SU-DHL-6 (cell line): ENCODE measurements at regions not wholly inside any gene's neighbourhood (a gene's known extent, or its start where the extent isn't known, plus 50 kb on each side); places are given as distances from the start of the nearest gene placed in this dataset.

Experiments
- H2AFZ ChIP-seq: fragments of 200-600 bp; sonication (generic); 2 replicates; pipeline ENCODE4 v1.6.1; 2014; ENCODE audit warnings: low read depth, mild to moderate bottlenecking, moderate library complexity, mixed read lengths, antibody characterized with exemption, low read length; ENCODE audit not compliant: severe bottlenecking
- H3F3A ChIP-seq: fragments of 200-600 bp; shearing (Covaris generic); 2 replicates; pipeline ENCODE4 v1.6.0; 2016; ENCODE audit warnings: antibody characterized with exemption, mild to moderate bottlenecking; ENCODE audit not compliant: insufficient read depth
- H3K27ac ChIP-seq: fragments of 200-600 bp; sonication (generic); 2 replicates; pipeline ENCODE4 v1.5.1; 2016; ENCODE audit warnings: low read depth, mild to moderate bottlenecking, low read length, moderate library complexity, mixed read lengths
- H3K27me3 ChIP-seq: fragments of 200-600 bp; sonication (generic), shearing (Covaris generic); 2 replicates; pipeline ENCODE4 v1.6.0; 2014; ENCODE audit warnings: mild to moderate bottlenecking, low read length
- H3K36me3 ChIP-seq: fragments of 200-600 bp; sonication (generic); 2 replicates; pipeline ENCODE4 v1.6.1; 2014; ENCODE audit warnings: mild to moderate bottlenecking, low read length, mixed read lengths
- H3K4me2 ChIP-seq: fragments of 300-600, 200-600 bp; shearing (Covaris generic), sonication (generic); 2 replicates; pipeline ENCODE4 v1.6.0; 2014; ENCODE audit warnings: low read length, low read depth, mild to moderate bottlenecking; ENCODE audit not compliant: poor library complexity, severe bottlenecking
- H3K4me3 ChIP-seq: fragments of 200-600 bp; sonication (generic); 2 replicates; pipeline ENCODE4 v1.5.1; 2014; ENCODE audit warnings: antibody characterized with exemption, low read length, mild to moderate bottlenecking, mixed read lengths; ENCODE audit not compliant: insufficient read depth, poor library complexity, severe bottlenecking
- H3K79me2 ChIP-seq: fragments of 200-600 bp; sonication (generic); 2 replicates; pipeline ENCODE4 v1.6.1; 2014; ENCODE audit warnings: mild to moderate bottlenecking, low read length, moderate library complexity; ENCODE audit not compliant: insufficient read depth
- H3K9ac ChIP-seq: fragments of 200-600 bp; sonication (generic); 2 replicates; pipeline ENCODE4 v1.7.0; 2014; ENCODE audit warnings: mild to moderate bottlenecking, low read length
- H3K9me2 ChIP-seq: fragments of 200-600 bp; sonication (generic); replicated peaks from 2 replicates; pipeline ENCODE4 v1.6.1; 2014; ENCODE audit warnings: low read length; ENCODE audit not compliant: insufficient read depth
- H3K9me3 ChIP-seq: fragments of 200-600 bp; sonication (generic); 2 replicates; pipeline ENCODE4 v1.6.1; 2014; ENCODE audit warnings: low read length, mixed read lengths; ENCODE audit not compliant: insufficient read depth
- H4K20me1 ChIP-seq: fragments of 200-600 bp; sonication (generic); 2 replicates; pipeline ENCODE4 v1.6.1; 2014; ENCODE audit warnings: low read depth, mild to moderate bottlenecking, antibody characterized with exemption, low read length, moderate library complexity, mixed read lengths
- EZH2phosphoT487 ChIP-seq: fragments of 200-600 bp; sonication (generic), shearing (Covaris generic); conservative IDR thresholded peaks from 2 replicates; pipeline ENCODE4 v1.6.1; 2018; ENCODE audit warnings: mild to moderate bottlenecking, antibody characterized with exemption, low read length, moderate library complexity, mixed read lengths
- TF ChIP-seq, protein P1 (sequence below): fragments of 200-600 bp; sonication (generic); IDR thresholded peaks from one replicate; pipeline ENCODE4 v1.5.1; 2017; ENCODE audit warnings: antibody characterized with exemption, mild to moderate bottlenecking, low read length, moderate library complexity; ENCODE audit not compliant: insufficient read depth, poor library complexity, severe bottlenecking

DNA sequence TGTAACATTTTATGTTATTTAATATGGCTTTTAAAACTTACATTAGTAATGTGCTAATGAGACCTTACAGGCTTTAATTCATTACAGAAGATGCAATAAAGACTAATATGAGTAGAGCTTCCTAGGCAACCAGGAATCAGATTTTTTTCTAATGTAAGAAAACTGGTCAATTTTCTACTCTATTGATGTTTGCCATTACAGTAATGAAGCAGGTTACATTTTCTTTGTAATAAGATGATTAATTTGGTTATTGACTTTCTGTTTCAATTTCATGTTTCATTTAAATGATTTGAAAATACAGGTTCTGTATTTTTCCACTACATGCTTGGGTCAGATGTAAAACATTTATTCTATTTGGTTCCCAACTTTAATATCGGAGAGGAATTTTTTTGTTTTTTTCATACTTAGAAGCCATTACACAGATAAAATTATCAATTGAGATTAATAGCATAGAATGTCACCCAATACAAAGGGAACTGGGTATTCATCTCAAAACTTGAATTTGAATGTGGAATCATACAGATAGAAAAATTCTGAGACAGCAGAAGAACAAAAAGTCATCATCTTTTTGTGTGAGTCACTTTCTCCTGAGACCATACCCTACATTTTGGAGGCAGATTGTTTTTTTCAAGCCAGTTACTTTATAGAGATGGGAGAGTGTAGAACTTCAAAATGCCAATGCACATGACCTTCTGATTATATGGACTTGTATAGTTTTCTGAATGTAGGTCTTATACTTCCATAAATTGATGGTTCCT, 133.6 kb upstream of the HMHB1 start:
- H3K9me3 ChIP-seq, result no peaks in the 10 kb centered on the region
- H3K36me3 ChIP-seq, result no peaks in the 10 kb centered on the region
- H3K4me3 ChIP-seq, result no peak overlapping the region
- no peaks in the 10 kb centered on the region for H3F3A ChIP-seq
- no peaks in the 10 kb centered on the region for H3K27me3 ChIP-seq
- no peaks in the 10 kb centered on the region for H3K9me2 ChIP-seq
- no peak overlapping the region for H3K9ac ChIP-seq
- no peak for TF ChIP-seq EZH2phosphoT487
- TF ChIP-seq, protein P1, sequence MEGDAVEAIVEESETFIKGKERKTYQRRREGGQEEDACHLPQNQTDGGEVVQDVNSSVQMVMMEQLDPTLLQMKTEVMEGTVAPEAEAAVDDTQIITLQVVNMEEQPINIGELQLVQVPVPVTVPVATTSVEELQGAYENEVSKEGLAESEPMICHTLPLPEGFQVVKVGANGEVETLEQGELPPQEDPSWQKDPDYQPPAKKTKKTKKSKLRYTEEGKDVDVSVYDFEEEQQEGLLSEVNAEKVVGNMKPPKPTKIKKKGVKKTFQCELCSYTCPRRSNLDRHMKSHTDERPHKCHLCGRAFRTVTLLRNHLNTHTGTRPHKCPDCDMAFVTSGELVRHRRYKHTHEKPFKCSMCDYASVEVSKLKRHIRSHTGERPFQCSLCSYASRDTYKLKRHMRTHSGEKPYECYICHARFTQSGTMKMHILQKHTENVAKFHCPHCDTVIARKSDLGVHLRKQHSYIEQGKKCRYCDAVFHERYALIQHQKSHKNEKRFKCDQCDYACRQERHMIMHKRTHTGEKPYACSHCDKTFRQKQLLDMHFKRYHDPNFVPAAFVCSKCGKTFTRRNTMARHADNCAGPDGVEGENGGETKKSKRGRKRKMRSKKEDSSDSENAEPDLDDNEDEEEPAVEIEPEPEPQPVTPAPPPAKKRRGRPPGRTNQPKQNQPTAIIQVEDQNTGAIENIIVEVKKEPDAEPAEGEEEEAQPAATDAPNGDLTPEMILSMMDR, result no peak
- no peak overlapping the region for H3K4me2 ChIP-seq
- no peak overlapping the region for H2AFZ ChIP-seq
- H4K20me1 ChIP-seq, result no peaks in the 10 kb centered on the region
- H3K79me2 ChIP-seq, result no peaks in the 10 kb centered on the region
- no peak overlapping the region for H3K27ac ChIP-seq

DNA sequence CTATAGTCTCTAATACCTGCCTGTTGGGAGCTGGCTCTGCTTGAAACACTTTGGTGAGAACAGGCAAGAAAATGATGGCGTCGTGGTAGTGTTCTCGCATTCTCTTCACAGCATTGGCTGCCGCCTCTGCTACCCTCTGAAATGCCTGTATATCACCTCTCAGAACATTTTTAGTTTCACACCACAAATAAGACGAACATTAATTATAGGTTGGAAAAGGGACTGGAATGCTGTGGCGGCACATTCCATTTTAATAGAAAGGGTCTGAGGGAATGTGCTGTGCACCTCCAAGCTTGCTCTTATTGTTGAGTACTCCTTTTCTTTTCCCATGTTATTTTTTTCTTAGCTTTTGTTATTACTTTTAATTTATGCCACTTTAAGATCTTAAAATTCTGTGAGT, 134.6 kb upstream of the HMHB1 start:
- H3K36me3 ChIP-seq, result no peaks in the 10 kb centered on the region

DNA sequence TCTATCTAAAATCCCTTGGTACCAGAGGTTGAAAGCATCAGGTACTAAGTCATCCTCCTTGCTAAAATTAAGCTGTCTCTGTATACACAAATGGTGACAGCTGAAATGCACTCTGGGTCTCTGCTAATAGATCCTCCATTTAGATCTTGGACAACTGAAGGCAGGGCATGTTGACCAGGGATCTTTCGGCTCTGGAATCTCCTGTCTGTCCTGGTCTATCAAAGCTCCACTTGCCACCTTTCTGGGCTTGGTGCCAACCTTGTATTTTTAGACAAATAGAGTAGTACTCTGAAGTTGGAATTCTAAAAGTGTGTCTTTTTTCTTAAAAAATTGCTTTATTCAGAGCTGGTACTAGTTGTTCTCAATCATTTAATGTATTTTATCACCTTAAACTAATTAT, 135.2 kb upstream of the HMHB1 start:
- Histone ChIP-seq H3K4me2 (no peak overlapping the region), H3K4me3 (no peak overlapping the region), H2AFZ (no peak overlapping the region), H3K36me3 (no peaks in the 10 kb centered on the region), H3K27ac (no peak overlapping the region), H4K20me1 (no peaks in the 10 kb centered on the region), H3K27me3 (no peaks in the 10 kb centered on the region), H3K9me3 (no peaks in the 10 kb centered on the region), H3F3A (no peaks in the 10 kb centered on the region), H3K9ac (no peak overlapping the region), H3K79me2 (no peaks in the 10 kb centered on the region), H3K9me2 (no peaks in the 10 kb centered on the region)
- TF ChIP-seq, protein P1, result no peak
- TF ChIP-seq EZH2phosphoT487, result no peak

More for the DNA sequence above, 134.6 kb upstream of the HMHB1 start:
- Histone ChIP-seq H4K20me1 (no peaks in the 10 kb centered on the region), H3K9me2 (no peaks in the 10 kb centered on the region), H3K9ac (no peak overlapping the region), H2AFZ (no peak overlapping the region), H3K27ac (no peak overlapping the region), H3K4me3 (no peak overlapping the region), H3K4me2 (no peak overlapping the region), H3K9me3 (no peaks in the 10 kb centered on the region), H3F3A (no peaks in the 10 kb centered on the region), H3K79me2 (no peaks in the 10 kb centered on the region), H3K27me3 (no peaks in the 10 kb centered on the region)
- no peak for TF ChIP-seq EZH2phosphoT487

DNA sequence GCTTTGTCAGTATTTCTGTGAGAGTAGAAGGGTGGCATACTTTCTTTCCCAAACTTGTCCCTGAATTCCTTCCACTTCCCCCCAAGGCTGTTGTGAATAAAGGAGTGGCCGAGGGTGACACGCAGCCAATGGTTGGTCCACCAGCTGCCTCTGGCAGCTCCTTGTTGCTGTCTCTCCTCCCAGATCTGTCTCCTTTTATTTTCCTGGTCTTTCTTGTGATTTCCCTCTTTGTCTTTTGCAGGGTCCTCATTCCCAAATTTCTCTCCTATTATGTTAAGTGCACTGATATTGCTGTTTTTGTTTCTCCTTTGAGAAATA, 137.5 kb upstream of the HMHB1 start:
- Histone ChIP-seq H3K4me2 (no peak overlapping the region), H3K27ac (no peak overlapping the region)

More for the DNA sequence above, 137.5 kb upstream of the HMHB1 start:
- no peak overlapping the region for H3K4me3 ChIP-seq
- H3K79me2 ChIP-seq, result no peaks in the 10 kb centered on the region
- H2AFZ ChIP-seq, result no peak overlapping the region
- H3K27me3 ChIP-seq, result no peaks in the 10 kb centered on the region
- H3K9ac ChIP-seq, result no peak overlapping the region
- H3K9me2 ChIP-seq, result no peaks in the 10 kb centered on the region
- H3K36me3 ChIP-seq, result no peaks in the 10 kb centered on the region
- TF ChIP-seq, protein P1, result no peak
- no peaks in the 10 kb centered on the region for H4K20me1 ChIP-seq
- H3F3A ChIP-seq, result no peaks in the 10 kb centered on the region
- H3K9me3 ChIP-seq, result no peaks in the 10 kb centered on the region
